HG03103 (cell line): ENCODE measurements at regions not wholly inside any gene's neighbourhood (a gene's known extent, or its start where the extent isn't known, plus 50 kb on each side); places are given as distances from the start of the nearest gene placed in this dataset.

Source experiments
- ATAC-seq: cut with Tn5 transposase; IDR thresholded peaks from one replicate; pipeline ENCODE4 v1.9.1; 2021; ENCODE audit warnings: low read depth; ENCODE audit not compliant: unreplicated experiment

DNA sequence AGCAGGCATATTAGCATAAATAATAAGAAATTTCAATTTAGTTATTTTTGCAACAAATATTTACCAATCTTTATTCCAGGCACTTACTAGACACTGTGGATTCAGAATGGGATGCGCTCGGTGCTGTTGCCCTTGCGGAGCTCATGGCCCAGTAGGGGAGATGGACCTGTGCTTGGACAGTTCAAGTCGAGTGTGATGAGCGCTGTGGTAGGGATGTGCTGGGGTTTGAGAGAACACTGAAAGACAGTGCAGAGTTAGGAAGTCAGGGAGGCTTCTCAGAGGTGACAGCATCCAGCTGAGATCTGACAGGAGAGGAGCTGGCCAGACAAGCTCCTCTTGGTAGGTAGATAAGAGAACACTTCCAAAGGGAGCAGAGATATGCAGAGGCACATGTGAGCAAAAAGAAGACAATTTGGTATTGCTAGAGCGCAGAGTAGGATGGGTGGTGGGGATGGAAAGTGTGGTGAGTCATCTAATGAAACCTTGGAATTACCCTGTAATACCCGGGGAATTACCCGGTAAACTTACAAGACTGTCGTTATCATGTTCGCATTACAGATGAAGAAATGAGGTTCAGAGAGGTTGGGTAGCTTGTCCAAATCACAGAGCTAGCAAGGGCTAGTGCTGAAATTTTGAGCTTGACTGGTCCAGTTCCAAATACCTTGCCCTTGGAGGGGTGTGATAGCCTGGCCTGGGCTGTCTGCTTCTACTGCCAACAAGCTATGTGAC lies 298.1 kb upstream of the N4BP1 start:
- no peak for ATAC-seq

DNA sequence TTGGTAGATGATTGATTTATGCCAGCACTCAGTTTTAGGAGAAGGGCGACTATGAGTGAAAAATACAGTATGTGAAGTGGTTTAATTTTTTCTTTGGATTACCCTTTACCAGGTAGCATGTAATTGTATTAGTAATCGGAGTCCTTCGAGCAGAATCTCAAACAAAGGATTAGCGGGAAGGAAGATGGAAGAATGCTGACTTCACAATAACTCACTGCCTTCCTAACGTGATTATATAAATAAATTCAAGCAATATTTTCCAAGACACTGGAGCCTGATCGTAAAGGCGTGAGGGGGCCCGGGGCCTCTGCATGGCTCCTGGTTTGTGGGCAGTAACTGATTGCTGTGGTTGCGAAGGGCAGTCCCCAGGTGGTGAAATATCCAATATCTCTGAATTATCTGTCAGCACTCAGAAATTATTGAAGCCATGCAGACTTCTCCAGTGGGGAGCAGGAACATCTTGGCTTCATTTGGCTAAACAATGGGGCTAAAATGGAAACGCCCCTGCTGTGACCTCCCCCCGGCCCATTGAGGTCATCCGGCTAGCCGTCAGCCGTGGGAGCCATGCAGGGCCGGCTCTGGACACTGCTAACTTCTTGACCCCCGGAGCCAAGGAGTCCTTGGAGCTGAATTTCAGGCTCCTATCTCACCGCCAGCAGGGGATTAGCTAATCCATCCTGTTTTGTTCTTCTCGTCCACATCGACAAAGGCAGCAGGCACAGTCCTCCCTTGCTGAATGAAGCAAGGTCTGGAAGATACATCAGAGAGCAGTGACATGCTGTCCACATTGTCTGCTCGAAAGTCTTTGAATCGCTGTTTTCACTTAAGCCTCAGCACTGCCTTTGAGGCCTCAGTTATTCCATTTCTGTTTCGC lies 295.9 kb upstream of the N4BP1 start:
- no peak for ATAC-seq

DNA sequence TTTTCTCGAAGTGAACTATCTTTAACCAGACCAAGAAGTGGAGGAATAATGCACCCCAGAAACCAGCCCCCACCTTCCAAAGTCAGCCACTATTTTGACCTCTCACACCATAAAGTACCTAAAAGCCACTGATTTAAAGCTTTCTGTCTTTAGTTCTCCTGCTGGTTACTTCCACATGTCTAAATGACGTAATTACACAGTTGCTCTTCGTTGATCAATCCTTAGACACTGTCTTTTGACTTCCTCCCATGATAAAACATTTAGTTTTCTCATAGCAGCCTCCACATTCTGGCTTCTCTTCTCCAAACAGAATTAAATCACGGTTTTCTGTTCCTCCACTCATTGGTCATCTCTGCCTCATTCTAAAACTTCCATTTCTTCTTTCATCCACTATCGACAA lies 294.4 kb upstream of the N4BP1 start:
- no peak for ATAC-seq

DNA sequence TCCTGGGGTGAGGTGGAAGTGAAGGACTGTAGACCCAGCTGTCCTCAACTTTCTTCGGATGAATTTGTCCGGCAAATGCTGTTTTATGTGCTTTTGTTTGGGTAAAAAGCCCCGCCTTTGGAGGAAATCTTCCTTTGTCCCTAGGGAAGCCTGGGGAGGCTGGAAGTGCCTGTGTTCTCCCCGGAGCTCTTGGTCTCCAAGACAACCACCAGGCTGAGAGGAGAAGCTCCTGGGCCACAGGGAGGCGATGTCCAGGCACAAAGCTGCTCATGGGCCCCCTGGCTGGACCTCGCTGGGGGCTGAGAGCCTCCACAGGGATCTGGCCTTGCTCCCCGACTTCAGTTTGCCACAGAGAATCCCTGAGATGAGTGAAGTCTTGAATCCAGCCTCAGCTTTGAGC lies 293.1 kb upstream of the N4BP1 start:
- ATAC-seq = no peak

DNA sequence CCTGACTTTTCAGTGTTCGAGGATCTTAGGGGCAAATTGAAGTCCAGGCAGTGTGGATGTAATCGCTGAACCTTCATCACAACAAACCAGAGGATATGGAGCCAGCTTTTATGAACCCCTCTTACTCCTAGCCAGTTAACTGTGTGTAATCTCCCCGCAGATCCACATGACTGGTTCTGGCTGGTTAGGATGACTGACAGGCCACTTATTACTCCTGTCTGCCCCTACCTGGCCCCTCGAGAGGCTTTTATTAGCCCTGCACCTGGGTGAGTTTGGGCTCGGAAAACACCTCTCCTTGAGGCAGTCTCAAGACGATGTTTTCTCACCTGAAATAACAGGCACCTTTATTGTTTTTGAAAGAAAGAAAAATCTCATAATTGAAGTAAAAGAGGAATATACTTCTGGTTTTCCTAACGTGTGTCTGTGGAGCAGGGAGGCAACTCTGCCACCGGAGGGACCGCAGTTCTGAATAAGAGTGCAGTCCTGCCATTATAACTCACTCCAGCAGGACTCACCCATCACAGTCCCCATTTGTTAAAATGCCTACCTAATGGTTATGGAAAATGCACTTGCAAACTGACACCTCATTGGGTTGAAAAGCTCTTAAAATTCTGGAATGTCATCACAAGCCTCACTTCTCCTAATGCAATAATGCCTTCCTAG lies 291.9 kb upstream of the N4BP1 start:
- no peak for ATAC-seq

DNA sequence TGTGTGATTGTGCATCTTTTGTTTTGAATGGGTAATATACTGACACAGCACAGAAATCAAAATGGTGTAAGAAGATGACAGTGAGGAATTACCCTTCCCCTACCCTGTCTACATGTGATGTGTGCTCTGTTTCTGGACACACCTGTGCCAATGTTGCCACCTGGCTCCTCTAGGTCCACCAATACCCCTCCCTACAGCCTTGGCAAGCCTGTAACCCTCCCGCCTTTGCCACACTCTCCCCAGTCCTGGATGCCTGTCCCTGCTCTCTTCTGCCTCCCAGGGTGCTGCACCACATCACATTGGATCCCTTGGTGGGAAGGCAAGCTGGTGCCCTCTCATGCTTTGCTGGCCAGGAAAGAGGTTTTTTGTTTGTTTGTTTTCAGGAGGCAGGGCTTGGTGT lies 289.5 kb upstream of the N4BP1 start:
- no peak for ATAC-seq

DNA sequence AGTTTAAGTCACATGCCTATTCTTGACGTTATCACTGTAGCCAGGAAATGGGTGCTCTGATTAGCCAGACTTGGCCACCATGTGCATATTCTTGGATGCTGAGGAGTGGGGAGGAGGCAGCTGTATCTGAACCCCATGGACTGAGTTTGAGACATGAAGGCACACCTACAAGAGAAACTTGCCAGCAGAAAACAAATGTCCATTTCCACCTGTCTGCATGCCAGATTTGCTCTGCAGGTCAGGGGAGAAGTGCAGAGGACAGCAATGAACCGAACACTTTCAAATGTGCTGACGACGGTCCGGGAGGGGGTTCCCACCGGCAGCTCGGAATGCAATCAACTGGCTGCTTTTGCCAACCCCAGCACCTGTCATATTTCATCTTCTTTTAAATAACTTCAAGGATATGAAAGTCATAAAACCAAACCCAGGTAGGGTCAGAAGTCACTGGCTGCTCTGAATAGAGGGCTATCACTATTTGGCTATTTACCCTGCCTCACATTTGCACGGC lies 287.8 kb upstream of the N4BP1 start:
- no peak for ATAC-seq

DNA sequence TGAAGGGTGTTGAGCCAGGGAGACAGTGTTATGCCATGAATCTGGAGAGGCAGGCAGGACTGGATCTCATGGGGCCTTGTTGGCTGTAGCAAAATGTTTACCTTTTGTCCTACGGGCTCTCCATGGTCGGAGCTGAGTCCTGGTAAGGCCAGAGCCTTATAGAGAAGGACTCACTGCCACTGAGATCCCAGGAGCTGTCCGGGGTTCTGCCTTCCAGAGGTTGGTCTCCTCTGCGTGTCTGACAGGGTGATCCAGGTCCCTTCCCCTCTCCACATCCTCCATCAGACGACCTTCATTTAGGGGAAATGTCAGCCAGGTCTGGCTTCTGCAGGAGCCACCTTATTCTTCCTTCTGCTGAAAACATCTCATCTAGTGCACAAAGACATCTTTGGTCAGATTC lies 285.2 kb upstream of the N4BP1 start:
- no peak for ATAC-seq

DNA sequence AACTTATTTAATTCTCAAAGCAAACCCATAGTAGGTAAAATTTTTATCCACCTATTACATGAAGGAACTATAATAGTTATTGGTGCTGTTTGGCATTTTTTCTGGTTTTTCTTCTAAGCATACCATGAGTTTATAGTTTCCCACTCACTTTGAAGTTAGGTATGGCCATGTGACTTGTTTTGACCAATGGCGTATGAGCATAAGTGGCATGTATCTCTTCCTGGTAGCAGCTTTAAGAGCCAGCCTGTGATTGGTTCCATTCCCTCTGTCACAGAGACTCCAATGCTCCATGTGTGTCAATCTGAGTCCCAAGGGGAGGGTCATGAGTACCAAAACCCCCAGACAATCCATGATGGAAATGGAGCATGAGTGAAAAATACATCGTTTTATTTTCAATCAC lies 282.9 kb upstream of the N4BP1 start:
- ATAC-seq = no peak

DNA sequence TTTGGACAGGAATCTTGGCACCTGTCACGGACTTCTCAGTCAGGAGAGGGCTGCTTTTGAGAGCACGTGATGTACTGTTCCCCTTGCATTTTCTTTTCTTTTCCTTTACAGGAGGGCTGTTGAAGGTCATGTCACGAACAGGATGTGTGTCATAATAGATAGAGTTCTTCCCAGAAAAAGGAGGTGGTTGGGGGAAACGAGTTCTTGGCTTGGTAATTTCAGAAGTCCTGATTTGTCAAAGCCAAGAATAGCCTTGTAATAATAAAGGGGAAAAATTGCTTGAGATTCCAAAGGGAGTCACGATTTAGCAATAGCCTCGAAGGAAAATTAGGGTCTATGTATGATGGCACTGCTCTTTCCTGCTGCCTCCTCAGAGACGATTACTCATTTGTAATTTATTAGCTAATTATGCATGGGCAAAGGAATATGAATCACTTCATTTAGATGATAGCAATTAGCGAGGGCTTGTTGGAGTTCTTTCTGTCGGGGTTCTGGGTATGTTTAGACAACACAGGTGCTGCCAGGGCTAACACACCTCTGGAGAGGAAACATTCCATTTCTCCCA lies 277.7 kb upstream of the N4BP1 start:
- no peak for ATAC-seq

DNA sequence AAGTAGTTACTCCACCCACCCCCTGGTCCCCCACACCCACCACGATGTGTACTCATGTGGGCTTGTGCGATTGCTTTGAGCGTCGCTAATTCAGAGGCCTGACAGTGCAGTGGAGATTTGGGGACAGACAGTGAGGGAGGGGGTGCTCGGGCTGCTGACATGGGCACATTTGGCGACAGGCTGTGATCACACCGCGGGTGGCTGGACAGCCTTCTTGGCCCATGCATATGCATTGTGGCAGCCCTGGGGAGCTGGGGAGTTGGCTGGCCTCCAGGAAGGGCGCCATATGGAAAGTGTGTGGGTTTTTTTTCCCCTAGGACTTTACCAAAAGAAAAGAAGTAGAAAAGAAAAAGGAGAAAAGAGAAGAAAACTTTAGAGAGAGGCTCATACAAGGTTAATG lies 275.5 kb upstream of the N4BP1 start:
- ATAC-seq = no peak

DNA sequence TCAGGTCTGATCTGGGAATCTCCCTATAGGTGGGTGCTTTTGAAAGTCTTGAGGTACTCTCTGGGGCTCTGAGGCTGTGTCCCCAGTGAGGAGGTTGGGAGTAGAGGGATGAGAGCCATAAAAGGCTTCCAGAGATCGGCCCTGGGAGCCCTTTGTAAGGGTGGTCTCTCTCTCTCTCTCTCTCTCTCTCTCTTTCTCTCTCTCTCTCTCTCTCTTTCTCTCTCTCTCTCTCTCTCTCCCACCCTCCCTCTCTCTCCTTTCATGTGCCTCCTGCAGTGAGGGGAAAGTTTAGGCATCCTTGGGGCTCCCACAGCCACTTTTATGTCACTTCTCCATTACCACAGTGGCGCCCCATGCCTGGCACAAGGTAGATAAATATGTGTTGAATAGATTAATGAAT lies 271.3 kb upstream of the N4BP1 start:
- ATAC-seq = no peak

DNA sequence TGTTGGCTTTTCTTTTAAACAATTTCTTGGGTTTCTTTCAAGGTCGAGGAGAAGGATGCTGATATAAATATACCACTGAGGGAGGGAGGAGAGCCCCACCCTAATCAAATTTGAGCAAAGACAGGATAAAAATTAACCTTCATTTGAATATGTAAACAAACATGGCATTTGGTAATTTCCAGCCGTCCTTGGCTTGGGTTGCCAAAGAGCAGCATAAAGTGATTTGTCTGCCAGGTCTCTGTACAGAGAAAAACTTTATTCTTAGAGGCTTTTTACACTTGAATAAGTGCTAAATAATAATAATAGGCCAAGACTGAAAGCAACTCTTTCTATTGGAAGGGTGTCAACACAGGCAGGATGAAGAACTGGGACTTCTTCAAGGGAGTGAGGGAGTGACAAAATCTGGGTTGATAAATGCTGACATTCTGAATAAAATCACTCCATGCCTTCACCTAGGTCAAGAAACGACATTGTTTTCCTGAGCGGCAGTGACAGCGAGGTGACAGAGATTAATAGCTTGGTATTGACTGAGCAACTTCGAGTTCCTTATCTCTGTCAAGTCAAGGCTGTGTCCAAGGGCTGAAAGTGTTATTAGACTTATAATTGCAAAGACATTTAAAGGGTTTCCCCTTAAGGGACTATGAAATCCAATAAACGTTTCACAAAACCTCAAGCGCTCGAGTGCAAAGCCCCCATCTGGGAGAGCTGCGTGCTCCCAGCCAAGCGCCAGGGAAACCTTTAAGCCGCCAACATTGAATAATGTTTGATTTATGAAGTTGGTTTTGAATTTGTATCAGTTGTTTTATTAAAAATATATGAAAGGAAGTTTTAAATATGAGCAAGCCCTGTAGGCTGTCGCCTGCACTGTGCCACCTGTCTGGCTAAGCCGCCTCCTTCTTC lies 269.5 kb upstream of the N4BP1 start:
- ATAC-seq = no peak

DNA sequence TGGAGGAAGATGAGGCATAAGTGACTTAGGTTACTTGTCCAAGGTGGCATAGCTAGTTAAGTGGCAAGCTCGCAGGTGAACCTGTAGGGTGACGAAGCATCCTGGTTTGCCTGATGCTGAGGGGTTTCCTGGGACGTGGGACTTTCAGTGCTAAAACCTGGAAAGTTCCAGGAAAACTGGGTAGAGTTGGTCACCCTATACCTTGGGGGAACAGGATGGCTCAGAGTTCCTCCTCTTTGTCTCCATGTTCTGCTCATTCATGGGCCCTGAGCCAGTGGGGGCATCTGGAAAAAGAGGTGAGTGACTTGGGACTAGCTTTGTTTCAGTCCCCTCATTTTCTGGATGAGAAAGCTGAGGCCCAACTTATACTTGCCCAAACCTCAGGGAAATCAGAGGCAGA lies 268.0 kb upstream of the N4BP1 start:
- ATAC-seq = no peak

DNA sequence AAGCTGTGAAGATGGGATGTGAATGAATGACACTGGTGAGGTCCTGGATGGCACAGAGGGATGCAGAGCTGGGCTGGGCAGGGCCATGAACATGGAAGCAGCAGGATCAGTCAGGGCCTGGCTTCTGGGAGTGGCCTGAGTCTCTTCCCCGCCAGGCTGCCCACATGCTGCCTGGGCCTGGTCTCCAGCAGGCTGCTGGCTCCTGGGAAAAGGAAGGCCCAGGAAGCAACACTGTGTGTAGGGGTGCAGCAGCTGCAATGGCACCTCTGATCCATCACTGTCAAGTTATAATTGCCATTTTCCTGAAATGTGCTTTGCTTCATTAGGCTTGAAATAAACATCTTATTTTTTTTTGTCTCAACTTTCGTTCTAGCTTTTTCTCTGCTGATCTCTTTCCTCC lies 260.2 kb upstream of the N4BP1 start:
- no peak for ATAC-seq

DNA sequence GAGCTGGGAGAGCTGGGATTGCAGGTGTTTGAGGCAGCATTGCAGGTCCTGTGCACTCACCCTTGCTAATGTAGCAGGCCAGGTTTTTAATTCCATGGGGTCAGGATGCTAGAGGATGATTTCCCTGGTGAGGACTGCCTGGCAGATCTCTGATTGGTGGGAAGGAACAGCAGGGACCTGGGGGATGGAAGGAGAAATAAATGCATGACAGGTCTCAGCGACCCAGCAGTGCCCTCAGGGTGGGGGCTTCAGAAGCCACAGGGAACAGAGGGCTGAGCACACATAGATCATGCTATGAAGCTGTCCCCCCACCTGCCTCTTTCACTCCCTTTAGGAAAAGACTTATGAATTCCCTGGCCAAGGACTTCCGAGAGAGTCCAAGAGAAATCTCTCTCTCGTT lies 255.5 kb upstream of the N4BP1 start:
- no peak for ATAC-seq

DNA sequence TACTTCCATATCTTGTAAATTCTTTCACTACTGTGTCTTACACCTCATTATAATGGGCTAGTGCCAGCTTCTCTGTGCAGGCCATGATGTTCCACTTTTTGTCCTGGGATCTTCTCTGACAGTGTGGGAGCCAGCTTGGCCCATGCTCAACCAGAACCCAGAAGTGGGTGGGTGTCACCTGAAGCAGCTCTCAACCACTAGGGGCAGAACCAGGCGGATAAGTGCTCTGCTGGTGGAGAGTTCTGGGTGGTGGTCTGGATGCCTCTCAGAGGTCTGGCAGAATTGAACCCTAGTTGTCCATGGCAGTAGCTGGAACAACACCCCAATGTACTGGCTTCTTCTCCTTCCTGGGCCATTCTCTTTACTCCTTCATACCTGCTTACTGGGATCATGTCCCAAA lies 254.1 kb upstream of the N4BP1 start:
- no peak for ATAC-seq

DNA sequence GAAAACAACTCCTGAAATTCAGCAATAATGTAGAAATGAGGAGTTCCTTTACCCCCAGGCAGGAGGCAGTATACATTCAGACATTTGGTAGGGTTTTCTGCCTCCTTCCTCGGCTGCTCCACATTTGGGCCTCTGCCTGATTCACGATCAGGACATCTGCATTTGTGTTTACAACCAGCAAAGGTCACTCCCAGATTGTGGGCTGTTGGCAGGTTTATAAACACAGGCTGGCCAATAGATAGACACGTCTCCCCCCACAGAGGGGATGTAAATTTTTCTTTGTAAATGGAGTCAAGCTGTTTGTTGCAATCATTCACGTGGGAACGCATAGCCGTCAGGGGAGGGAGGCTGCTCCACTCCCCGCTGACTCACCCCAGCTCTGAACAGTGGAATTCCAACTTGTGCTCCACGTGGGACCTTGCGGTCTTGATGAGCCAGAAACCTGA lies 252.1 kb upstream of the N4BP1 start:
- no peak for ATAC-seq

DNA sequence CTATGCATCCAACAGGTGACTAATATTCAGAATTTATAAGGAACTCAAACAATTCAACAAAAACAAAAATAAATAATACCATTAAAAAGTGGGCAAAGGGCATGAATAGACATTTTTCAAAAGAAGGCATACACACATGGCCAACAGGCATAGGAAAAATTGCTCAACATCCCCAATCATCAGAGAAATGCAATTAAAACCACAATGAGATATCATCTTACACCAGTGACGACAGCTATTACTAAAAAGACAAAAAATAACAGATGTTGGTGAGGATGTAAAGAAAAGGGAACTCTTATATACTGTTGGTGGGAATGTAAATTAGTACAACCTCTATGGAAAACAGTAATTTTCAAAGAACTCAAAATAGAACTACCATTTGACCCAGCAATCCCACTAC lies 250.4 kb upstream of the N4BP1 start:
- no peak for ATAC-seq

DNA sequence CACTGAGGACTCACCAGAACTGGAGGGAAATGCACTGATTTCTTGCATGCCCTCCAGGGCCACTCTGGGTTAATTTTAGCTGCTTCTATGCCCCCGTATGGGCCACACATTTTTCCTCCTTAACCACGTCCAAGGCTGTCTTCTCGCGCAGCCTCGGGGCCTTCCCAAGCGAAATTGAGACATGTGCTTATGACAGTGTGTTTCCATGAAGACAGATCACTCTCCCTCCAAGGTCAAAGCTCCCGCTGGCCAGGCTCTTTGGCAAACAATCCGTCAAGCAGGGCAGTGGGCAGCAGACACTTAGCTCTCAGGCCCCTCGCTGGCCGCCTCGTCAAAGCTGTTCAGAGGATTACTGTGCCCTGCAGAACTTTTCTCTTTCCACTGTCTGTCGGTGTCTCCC lies 243.0 kb upstream of the N4BP1 start:
- ATAC-seq = no peak
